ENCODE measurements at regions not wholly inside any gene's neighbourhood (a gene's known extent, or its start where the extent isn't known, plus 50 kb on each side); places are given as distances from the start of the nearest gene placed in this dataset.

- Histone ChIP-seq H3K4me2 (no peak overlapping the region), H3K4me3 (no peak overlapping the region), H3K4me1 (no peaks in the 10 kb centered on the region), H3K9me3 (no peaks in the 10 kb centered on the region), H3K27ac (no peak overlapping the region)
- ChIA-PET POLR2A (no interaction called here), CTCF (no interaction called here)
- no peak for FAIRE-seq
- TF ChIP-seq MAFK (IDR thresholded peaks at IDR 0.05; ENCODE audit: partially characterized antibody): peak; percentile 10
- no peak for TF ChIP-seq NFE2L2 (conservative IDR thresholded peaks at IDR 0.05; ENCODE audit: low read length)
- no peak for TF ChIP-seq E2F6 (IDR thresholded peaks at IDR 0.05; ENCODE audit: borderline replicate concordance, low read depth)
- ATAC-seq: no peak
- no peak for DNase-seq (ENCODE audit: low read depth in 1 of 2, low spot score in 1 of 2)
- no CpG with 5 or more reads among the region's 1 CpG for WGBS (ENCODE audit: missing lambda C conversion rate)
Measured at GRCh38 chrX:82528525-82528924, 979.6 kb upstream of the POU3F4 start.

GRCh38 chrX:82534086-82534597 lies 973.9 kb upstream of the POU3F4 start:
- POLR2A ChIA-PET: no interaction called here
- Histone ChIP-seq H3K4me1 (no peaks in the 10 kb centered on the region), H3K27ac (no peak overlapping the region), H3K9me3 (no peaks in the 10 kb centered on the region), H3K4me3 (no peak overlapping the region), H3K4me2 (no peak overlapping the region)
- TF ChIP-seq RAD21 (conservative IDR thresholded peaks at IDR 0.05 in 1 of 2, IDR thresholded peaks at IDR 0.05 in 1 of 2): no peak
- no peak for TF ChIP-seq HOXB13 (CRISPR knock-in tag; IDR thresholded peaks at IDR 0.05; ENCODE audit: low read depth)
- TF ChIP-seq JUNB (IDR thresholded peaks at IDR 0.05): no peak
- no peak for TF ChIP-seq E2F6 (IDR thresholded peaks at IDR 0.05; ENCODE audit: borderline replicate concordance, low read depth)
- no peak for TF ChIP-seq EHF (CRISPR knock-in tag; IDR thresholded peaks at IDR 0.05)
- TF ChIP-seq RFX5 (IDR thresholded peaks at IDR 0.05): no peak
- TF ChIP-seq FOSL2 (IDR thresholded peaks at IDR 0.05): no peak
- no peak for TF ChIP-seq FOSL2 (CRISPR knock-in tag; IDR thresholded peaks at IDR 0.05)
- TF ChIP-seq ZC3H11A (IDR thresholded peaks at IDR 0.05): no peak
- TF ChIP-seq ZNF302 (CRISPR knock-in tag; IDR thresholded peaks at IDR 0.05): no peak
- TF ChIP-seq GATA3 (IDR thresholded peaks at IDR 0.05; ENCODE audit: borderline replicate concordance): no peak
- no peak for TF ChIP-seq FOSB (CRISPR knock-in tag; IDR thresholded peaks at IDR 0.05)
- TF ChIP-seq HMGXB4 (CRISPR knock-in tag; IDR thresholded peaks at IDR 0.05; ENCODE audit: borderline replicate concordance): no peak
- TF ChIP-seq USF2 (IDR thresholded peaks at IDR 0.05): no peak
- TF ChIP-seq SMC3 (IDR thresholded peaks at IDR 0.05): no peak
- no peak for TF ChIP-seq HDAC2 (IDR thresholded peaks at IDR 0.05)
- no peak for TF ChIP-seq ZFP36 (IDR thresholded peaks at IDR 0.05; ENCODE audit: borderline replicate concordance, partially characterized antibody)
- TF ChIP-seq BCL3 (IDR thresholded peaks at IDR 0.05): no peak
- TF ChIP-seq MAX (IDR thresholded peaks at IDR 0.05): no peak
- no peak for TF ChIP-seq PBX3 (IDR thresholded peaks at IDR 0.05)
- no peak for TF ChIP-seq CEBPB (IDR thresholded peaks at IDR 0.05)
- CTCF ChIA-PET: no interaction called here
- ATAC-seq (no peak), FAIRE-seq (no peak), DNase-seq (ENCODE audit: low read depth in 1 of 2, low spot score in 1 of 2) (no peak)
- WGBS (ENCODE audit: missing lambda C conversion rate): 10% methylated on average over 4 of the region's 4 CpGs

Data from A549 (cell line).